ENCODE measurements at regions not wholly inside any gene's neighbourhood (a gene's known extent, or its start where the extent isn't known, plus 50 kb on each side); places are given as distances from the start of the nearest gene placed in this dataset.

DNA sequence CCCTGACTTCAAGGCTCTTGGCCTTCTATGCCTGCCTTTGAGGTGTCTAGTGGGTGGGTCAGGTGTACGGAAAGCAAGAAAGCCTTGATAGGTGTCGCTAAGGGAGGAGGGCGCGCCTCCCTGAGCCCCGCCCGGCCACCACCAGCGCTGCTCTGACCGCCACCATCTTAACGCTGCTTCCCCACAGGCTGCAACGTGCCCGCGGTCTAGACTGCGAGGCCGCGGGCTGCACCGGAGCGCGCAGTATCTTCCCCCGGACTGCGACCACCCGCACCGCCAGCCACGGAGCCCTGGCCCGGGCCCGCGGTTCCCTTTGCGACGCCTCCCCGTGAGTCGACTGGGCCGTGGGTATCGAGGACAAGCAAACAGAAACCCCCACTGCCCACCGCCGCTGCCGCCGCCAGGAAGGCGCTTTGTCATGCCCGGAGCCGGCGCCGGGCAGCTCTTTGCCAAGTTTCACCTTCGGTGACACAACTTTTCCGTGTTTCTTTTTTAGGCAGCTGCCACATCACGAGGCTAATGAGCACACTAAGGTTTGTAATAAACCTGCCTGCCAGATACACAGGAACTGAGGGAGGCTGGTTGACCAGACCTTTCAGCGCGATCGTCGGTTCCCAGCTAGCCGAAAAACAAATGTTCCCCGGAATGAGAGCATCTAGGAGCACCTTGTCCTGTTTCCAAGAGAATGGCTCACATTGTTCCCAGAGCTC, 335.8 kb upstream of the F9 start:
- H3K27me3 ChIP-seq = no peaks in the 10 kb centered on the region
- TF ChIP-seq, protein P1, sequence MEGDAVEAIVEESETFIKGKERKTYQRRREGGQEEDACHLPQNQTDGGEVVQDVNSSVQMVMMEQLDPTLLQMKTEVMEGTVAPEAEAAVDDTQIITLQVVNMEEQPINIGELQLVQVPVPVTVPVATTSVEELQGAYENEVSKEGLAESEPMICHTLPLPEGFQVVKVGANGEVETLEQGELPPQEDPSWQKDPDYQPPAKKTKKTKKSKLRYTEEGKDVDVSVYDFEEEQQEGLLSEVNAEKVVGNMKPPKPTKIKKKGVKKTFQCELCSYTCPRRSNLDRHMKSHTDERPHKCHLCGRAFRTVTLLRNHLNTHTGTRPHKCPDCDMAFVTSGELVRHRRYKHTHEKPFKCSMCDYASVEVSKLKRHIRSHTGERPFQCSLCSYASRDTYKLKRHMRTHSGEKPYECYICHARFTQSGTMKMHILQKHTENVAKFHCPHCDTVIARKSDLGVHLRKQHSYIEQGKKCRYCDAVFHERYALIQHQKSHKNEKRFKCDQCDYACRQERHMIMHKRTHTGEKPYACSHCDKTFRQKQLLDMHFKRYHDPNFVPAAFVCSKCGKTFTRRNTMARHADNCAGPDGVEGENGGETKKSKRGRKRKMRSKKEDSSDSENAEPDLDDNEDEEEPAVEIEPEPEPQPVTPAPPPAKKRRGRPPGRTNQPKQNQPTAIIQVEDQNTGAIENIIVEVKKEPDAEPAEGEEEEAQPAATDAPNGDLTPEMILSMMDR (IDR thresholded peaks at IDR 0.05) = no peak
- TF ChIP-seq POLR2A (IDR thresholded peaks at IDR 0.05) = no peak
- intact Hi-C loops (cut with DNase I) = no loop called here
- WGBS, 2 donors = 25% methylated on average over 12 of the region's 50 CpGs; no CpG with 5 or more reads in 1 of the 2 donors
- no peaks in the 10 kb centered on the region for H3K36me3 ChIP-seq
- H3K4me3 ChIP-seq = peak overlapping the region; percentile 36 to 59 (median 48)
- DNase-seq = no peak
- H3K9me3 ChIP-seq = no peaks in the 10 kb centered on the region
- peaks cover 0 to 8% (median 0%) of the 10 kb centered on the region in 3 donors for H3K4me1 ChIP-seq
- H3K27ac ChIP-seq = peak overlapping the region in 3 of 4 donors; percentile 30 to 55 (median 47)

DNA sequence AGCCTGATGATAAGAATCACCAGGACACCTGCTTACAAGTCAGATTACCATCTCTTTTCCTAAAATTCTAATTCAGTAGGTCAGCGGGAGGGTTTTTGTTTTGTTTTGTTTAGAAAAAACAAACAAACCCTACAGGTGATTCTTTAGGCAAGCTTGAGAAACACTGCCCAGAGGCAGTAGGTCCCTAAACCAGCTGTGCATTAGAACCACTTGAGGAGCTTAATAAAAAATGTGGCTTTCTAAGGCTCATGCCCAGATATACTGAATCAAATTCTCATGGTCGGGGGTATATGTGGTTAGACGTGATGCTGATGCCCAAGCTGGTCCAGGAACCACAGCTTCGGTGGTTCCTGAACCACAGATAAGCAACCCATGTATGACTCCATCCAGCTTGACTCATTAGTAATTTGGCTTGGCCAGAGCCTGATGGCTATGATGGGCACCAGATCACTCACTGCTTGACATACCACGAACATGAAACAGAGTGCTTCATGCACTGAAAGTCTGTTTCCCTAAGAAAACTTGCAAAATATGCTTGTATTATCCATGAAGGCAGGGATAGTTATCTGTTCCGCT, 338.1 kb upstream of the F9 start:
- intact Hi-C loops (cut with DNase I) = no loop called here
- Histone ChIP-seq H3K27ac (no peak overlapping the region), H3K4me3 (no peak overlapping the region), H3K4me1 (peaks cover 0 to 5% (median 0%) of the 10 kb centered on the region in 3 donors), H3K9me3 (no peaks in the 10 kb centered on the region), H3K36me3 (no peaks in the 10 kb centered on the region), H3K27me3 (no peaks in the 10 kb centered on the region)
- 71 to 84% methylated on average over 6 of the region's 6 CpGs for WGBS, 2 donors
- no peak for DNase-seq
- TF ChIP-seq POLR2A (IDR thresholded peaks at IDR 0.05) = no peak
- TF ChIP-seq, protein P1 (IDR thresholded peaks at IDR 0.05) = no peak

DNA sequence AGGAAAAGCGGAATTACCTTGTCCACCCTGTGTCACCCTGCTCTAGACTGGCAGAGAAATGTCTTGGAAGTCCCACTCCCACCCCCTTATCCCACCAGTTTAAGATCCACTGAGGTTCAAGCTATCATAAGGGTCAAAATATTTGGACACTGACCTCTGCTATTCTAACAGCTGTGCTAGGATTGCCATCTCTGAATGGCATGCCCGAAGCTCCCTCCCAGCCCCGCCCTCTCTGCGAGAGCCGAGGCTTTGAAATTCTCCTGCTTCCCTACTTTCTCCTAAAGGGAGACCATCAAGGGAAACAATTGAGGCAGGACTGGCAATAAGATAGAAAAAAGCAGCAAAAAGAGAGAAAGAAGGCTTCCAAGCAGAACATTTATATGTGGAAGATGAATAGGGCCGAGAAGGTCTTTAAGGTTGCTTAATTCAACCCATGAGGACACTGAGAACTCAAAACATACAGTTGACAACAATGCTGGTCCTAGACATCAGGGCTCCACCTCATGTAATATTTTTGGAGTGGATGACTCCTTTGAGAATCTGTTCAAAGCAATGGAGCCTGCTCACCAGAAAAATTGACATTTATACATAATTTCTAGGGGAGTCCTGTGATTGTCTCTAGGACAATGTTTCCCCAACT, 338.7 kb upstream of the F9 start:
- intact Hi-C loops (cut with DNase I) = no loop called here
- TF ChIP-seq POLR2A (IDR thresholded peaks at IDR 0.05) = no peak
- TF ChIP-seq, protein P1 (IDR thresholded peaks at IDR 0.05) = no peak
- no peaks in the 10 kb centered on the region for H3K27me3 ChIP-seq

DNA sequence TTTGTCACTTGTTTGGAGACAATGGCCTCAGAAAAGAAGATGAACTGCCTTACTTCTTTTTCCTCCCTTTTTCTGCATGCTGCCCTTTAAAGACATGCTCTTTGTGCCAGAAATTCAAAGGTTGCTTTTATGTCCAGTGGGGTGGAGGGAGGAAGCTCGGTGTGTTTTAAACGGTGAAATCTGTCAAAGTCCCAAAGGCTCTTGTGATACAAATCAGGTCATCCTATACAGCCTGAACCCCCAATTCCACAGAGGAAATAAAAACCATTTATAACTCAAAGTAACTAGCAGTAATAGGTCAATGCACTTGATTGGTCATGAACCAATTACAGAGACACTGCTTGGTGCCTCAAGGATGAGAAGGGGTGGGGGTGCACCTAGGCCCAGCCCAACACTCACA, 339.3 kb upstream of the F9 start:
- H3K27me3 ChIP-seq = no peaks in the 10 kb centered on the region
- no peak for TF ChIP-seq POLR2A (IDR thresholded peaks at IDR 0.05)
- TF ChIP-seq, protein P1 (IDR thresholded peaks at IDR 0.05) = no peak
- no peak overlapping the region for H3K4me3 ChIP-seq
- 72 to 75% methylated on average over 2 of the region's 2 CpGs for WGBS, 2 donors
- peaks cover 0 to 5% (median 0%) of the 10 kb centered on the region in 3 donors for H3K4me1 ChIP-seq
- no peak for DNase-seq
- intact Hi-C loops (cut with DNase I) = no loop called here
- H3K36me3 ChIP-seq = no peaks in the 10 kb centered on the region
- no peaks in the 10 kb centered on the region for H3K9me3 ChIP-seq
- H3K27ac ChIP-seq = no peak overlapping the region

More for the DNA sequence above, 338.7 kb upstream of the F9 start:
- no peak overlapping the region for H3K4me3 ChIP-seq
- peaks cover 0 to 5% (median 0%) of the 10 kb centered on the region in 3 donors for H3K4me1 ChIP-seq
- H3K36me3 ChIP-seq = no peaks in the 10 kb centered on the region
- no peaks in the 10 kb centered on the region for H3K9me3 ChIP-seq
- no peak for DNase-seq
- H3K27ac ChIP-seq = no peak overlapping the region
- WGBS, 2 donors = 80 to 100% methylated on average over 1 to 6 of the region's 6 CpGs

DNA sequence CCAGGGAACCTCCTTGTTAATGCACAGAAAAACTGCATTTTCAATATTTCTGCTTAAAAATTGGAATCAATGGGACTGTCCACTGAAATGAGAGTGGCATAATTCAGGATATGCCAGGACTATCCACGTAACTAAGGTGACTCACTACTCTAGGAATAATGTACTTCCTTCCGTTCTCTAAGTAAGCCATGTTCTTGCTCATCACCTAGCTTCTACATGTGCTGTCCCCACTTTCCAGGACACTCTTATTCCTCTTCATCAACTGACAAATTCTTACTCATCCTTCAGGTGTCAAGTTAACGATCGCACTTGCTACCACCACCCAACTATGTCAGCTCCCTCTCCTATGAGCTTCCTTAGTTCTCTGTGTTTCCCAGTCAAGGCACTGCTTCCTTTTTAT, 342.8 kb upstream of the F9 start:
- Histone ChIP-seq H3K36me3 (no peaks in the 10 kb centered on the region), H3K4me1 (no peaks in the 10 kb centered on the region), H3K9me3 (no peaks in the 10 kb centered on the region), H3K27me3 (no peaks in the 10 kb centered on the region), H3K27ac (no peak overlapping the region), H3K4me3 (no peak overlapping the region)
- TF ChIP-seq, protein P1 (IDR thresholded peaks at IDR 0.05) = no peak
- no peak for TF ChIP-seq POLR2A (IDR thresholded peaks at IDR 0.05)
- DNase-seq = no peak
- intact Hi-C loops (cut with DNase I) = no loop called here
- WGBS, 2 donors = 70 to 84% methylated on average over 4 of the region's 4 CpGs

Measured in esophagus squamous epithelium (tissue), 5 donors.